Skin of body (tissue), 1 donor: ENCODE measurements at regions not wholly inside any gene's neighbourhood (a gene's known extent, or its start where the extent isn't known, plus 50 kb on each side); places are given as distances from the start of the nearest gene placed in this dataset.

Experiments used
- DNase-seq: peaks from one replicate; lab custom pipeline; 2025; lab: John Stamatoyannopoulos, UW

DNA sequence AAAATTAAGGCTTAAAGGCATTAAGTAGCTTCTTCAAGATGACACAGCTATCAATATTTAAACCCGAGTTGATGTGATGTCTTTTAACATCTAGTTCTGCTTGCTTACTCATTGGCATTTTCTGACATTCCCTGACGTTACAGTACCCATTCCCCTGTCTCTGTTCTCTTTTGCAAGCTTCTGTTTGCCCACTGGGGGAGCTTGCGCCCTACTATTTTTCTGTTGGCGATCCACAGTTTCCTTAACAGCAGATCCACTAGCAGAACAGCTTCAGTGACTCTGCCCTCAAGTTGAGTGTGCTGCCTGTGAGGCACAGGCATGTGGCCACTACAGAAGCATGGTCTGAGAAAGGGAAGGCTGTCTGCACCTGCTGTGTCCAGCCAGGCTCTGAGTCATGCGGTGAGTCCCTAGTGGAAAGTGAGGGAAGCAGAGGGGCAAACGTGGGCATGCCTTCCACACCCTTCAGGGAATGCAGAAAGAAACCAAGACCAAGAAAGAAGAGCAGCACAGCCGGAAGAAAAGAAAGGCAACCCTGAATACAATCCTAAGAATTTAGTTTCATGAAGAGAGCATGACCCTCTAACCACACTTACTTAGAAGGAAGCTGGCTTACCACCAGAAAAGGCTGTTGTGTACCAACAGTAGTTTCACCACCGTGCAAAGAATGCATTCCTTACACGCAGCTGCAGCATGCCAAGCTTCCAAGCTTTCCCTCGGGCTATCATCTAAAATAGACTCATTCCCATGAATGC is 97.7 kb upstream of the VGLL2 start:
- no peak for DNase-seq

DNA sequence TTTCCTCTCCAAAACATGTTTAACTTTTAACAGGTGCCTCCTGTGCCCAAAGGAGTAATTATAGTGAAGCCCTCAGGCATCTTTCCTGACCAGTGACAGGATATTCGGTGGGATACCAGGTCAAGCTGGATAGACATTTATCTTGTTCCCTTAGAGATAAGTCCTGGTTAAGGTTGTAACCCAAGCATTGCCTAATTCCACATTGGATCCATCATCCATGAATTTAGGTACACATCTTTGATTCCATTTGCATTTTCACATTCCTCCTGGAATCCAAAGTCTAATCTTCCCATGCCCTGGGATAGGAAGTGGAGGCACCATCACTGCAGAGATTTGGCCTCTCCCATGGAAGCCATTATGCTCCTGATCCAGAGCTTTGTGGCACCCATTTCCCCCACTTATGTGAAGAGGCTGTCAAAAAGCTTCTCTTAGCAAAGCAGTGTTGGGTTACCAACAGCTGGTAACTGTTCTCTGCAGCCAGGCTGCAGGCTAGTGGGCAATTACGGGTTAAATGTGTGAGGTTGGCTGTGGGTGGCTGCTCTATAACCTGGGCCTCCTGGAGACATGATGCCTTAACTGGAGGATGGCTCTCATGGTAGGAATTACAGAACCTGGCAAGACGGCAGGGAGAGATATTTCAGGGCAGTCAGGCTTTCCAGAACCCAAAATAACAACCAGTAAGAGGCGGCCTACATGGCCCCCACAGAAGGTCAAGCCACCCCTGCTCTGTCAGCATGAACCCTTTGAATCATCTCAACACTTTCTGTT is 96.9 kb upstream of the VGLL2 start:
- no peak for DNase-seq

DNA sequence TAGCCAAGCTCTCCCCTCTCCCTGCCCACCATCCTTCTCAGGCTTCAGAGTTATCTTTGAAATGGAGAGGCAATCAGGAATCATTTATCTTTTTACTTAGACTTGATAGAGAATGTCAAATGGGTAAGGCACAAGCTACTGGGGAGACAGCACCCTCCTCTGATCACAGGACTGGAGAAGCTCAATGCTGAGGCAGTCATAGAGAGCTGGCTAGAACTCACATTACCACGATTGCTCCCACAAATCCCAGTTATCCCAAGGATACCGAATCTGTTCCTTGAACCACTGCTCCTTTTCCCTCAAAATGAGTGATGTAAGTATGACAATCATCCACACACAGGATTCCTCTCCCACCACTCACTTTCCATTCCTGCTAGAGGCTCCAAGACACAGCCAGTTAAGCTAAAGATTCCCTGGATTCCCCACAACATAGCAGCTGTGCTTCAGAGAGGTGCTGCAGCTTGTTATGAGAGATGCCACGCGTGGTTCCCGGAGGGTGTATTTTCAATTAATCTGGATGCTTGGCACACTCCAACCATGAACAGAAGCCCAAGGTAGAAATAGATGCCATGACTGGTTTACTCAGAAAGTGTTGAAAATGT is 96.2 kb upstream of the VGLL2 start:
- no peak for DNase-seq

DNA sequence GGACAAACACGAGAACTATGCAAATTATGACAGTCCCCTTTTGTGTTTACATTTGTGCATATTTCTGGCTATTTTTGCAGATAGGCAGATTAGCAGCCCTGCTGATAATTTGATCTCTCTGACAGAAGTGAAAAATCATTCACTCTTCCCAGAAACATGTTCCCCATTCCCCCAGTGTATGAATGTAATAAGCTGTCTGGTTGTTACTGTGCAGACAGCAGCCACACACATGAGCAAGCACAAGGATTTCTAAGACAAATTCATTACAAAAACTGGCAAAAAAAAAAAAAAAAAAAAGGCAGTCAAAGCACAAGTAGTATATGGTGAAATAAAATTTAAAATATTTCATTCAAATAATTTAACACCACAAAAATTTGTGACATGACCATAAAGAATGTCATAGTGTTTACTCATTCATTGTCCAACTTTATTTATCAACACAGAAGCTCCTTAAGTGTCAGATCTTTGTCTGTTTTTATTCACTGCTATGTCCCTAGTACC is 95.5 kb upstream of the VGLL2 start:
- no peak for DNase-seq

DNA sequence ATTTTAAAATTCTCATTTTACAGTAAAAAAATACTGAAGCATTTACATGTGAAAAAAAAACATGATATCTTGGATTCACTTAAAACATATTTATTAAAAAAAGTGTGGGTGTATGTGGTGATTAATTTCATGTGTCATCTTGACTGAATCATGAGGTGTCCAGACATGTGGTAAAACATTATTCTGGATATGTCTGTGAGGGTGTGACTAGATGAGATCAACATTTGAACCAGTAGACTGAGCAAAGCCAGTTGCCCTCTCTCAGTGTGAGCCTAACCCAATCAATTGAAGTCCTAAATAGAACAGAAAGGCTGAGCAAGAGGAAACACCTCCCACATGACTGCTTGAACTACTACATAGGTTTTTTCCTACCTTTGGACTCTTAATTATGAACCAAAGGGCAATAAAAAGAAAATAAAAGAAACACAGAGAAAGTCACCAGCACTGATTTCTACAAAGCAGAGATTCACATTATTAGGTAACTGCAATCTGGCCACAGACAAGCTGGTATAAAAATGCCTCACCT is 90.5 kb upstream of the VGLL2 start:
- DNase-seq = no peak

DNA sequence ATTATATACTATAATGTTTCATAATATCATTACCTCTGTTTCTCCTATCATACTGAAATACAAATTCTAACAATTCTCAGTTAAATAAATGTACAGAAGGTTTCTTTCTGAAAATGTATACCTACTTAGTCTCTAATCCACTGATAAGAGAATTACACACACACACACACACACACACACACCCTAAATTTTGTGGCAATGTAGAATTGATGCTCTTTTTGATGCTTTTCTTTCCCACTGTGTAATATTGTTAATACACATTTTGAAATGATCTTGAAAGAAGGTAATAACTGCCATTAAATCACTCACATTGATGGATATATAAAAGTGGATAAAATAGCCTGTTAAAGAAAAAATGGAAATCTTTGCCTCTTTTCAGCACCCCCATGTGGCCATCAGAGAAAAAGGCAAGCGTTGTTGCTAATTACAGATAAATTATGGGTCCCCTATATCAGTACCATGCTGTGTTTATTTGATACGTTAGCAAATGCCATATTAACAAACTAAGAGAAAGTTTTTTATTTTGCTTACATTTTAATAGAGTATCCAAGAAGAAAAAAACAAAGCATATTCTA is 76.6 kb upstream of the VGLL2 start:
- DNase-seq = no peak

DNA sequence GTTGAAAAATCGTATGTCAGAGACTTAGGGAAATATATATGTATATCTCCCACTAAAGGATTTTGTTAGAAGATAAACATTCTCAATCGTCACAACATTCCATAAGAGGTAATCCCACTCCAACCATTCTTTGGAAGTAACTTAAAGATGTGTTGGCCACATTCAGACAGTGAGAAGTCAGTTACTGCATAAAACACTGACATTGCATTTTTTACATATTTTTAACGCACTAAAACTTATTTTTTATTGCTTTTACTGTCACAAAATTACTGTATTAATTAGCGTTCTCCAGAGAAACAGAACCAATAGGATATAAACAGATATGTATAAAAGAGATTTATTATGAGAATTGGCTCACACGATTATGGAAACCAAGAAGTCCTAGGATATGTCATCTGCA is 74.3 kb upstream of the VGLL2 start:
- no peak for DNase-seq

DNA sequence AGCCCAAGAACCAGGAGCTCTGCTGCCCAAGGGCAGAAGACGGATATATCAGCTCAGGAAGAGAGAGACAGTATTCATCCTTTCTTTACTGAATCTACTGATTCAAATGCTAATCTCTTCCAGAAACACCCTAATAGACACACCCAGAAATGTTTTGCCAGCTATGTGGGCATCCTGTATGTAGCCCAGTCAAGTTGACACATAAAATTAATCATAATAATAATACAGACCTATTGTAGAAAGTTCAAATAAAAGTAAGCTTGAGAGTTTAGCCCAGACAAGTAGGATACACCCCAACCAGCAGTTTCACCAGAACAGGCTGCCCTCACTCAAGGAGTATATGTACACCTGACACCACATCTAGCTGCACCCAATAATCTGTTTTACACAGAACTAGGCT is 73.9 kb upstream of the VGLL2 start:
- DNase-seq = no peak

DNA sequence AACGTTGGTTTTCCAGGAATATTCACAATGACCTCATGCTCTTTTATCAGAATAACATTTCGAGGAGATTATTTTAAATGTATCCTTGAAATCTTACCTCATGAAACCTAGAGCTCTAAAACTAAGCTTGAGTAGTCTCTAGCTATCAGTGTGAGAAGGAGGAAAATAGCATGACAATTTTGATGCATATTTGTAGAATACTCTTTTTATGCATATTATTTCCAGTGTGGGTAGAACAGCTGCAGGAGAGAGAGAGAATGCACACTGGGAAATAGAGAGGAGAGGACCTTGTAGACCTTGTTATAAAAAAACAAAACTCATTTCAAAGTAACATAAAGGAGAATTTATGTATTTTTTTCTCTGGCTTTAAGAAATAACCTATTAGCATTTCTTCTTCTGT is 71.1 kb upstream of the VGLL2 start:
- DNase-seq = no peak

DNA sequence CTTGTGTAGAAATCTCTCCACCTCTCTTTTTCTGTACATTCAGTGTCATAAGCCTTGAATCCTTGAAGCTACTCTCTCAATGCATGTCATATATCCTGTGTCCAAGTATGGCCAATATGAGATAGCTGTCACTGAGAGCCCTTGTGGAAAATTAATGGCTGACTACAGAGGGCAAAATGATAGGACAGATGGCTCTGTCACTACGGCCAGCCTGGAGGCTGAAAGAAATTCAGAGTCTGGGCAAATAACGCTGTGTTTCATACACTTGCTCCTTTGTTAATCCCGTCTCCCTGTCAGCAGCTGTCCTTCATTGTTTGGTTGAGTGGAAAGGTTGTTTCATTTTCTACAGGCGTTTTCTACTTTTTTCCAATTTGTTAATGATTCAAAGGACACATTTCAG is 70.4 kb upstream of the VGLL2 start:
- DNase-seq = no peak

DNA sequence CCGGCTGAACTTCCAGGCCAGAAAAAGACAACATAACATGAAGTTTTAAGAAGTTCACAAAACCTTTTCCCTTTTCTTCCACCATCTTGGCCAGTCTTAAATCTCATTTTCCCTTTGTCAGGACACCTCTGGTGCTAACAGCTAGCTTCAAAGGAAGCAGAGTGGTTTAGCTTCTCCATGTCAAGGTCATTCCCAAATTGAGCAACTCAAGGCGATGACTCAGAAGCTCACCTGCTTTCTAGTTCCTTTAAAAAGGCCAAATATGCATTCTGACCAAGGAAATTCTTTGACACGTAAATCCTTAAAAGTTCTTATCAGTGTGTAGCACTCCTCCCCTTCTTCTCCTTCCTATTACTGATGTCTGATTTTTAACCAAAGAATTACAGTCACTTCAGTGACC is 69.6 kb upstream of the VGLL2 start:
- no peak for DNase-seq

DNA sequence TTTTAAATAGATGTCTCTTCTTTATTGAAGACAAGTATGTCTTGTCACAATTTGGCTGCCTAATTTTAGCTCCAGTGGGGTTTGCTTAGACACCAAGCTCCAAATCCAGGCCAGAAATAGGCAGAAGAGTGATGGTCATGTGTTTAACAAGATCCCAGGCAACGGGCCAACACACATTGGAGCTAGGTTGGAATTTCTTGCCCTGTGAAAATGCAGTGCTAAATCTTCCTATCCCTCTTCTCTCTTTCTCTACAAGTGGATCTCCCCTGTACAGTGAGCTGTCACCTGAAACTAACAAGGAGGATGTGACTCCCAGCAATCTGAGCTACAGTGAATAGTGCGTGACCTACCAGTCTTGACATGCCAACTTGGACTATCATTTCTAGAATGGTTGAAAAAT is 65.3 kb upstream of the VGLL2 start:
- DNase-seq = no peak

DNA sequence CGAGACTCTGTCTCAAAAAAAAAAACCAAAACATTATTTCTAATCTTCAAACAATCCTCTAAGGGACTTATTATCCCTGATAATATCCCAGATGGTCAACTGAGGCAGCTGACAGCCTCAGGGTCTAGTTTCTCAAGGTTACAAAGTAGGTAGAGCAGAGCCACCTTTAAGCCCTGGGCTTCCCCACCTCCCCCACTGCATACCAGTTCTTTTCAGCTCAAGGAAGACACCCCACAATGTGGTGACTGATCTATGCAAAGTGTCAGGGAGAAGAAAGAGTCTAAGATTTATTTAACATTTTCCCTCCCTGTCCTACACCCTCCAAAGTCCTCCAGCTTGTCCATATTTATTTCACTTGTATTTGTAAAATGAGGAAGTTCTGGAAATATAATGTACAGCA is 60.5 kb upstream of the VGLL2 start:
- DNase-seq = no peak

DNA sequence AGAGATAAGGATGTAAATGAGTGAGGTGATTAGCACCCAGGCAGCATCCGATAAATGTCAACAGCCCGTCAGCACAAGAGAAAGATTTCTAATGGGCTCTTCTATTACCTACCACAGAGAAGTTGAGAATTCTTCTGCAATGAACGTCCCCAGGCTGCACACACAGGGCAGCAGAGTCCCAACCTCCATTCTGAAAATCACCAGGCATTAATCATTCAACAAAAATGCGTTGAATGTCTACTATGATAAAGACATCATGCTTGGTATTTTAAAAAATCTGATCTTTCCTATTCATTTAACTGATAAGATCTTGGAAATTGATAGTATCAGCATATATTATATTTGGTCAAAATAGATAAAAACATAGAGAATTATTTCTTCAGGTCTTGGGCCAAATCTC is 59.5 kb upstream of the VGLL2 start:
- DNase-seq = no peak

DNA sequence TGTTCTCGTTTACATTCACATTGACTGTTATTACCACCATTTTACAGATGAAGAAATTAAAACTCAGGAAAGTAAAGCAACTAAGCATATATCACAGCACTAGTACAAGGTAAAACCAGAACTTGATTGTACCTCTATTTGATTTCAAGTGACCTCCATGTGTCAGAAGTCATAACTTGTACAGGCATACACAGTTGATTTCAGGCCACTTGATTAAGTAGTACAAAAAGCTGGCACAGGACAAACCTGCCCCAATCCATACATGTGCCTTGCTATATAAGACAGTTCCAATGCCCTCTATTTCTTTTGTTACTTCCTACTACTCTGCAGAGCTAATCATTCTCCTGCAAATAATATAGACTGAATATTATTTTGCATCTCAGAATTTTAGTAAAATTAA is 58.8 kb upstream of the VGLL2 start:
- DNase-seq = no peak

DNA sequence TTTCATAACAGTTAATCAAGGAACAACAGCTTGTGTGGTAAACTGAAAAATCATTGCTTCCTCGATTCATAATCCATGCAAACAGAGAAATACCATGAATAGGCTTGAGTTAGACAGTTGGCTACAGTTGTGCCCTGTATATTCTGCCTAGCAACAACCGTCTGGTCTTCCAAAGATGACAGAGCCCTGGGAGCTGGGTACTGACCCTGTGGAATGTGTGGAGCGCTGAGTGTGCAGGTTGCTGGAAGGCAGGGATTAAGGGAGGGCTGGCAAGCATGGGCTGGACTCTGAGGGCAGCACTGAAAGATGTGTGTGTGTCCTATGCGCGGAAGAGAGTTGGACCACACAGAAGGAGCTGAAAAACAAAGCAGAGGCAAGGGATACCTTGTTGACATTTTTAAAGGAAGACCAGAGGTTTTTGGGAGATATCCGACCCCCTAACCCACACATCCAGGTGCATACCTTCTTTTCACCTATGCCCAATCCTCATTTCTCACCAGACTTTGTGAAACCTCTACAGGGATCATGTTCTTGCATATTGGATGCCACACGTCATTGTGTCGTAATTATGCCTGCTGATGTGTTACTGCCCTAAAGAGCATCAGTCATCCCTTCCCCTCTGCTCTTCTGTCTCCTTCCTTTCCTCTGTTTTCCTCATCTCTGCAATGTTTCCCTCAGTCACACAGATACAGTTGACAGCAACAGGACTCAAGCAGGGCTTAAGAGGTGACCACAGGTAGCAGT is 58.2 kb upstream of the VGLL2 start:
- no peak for DNase-seq

DNA sequence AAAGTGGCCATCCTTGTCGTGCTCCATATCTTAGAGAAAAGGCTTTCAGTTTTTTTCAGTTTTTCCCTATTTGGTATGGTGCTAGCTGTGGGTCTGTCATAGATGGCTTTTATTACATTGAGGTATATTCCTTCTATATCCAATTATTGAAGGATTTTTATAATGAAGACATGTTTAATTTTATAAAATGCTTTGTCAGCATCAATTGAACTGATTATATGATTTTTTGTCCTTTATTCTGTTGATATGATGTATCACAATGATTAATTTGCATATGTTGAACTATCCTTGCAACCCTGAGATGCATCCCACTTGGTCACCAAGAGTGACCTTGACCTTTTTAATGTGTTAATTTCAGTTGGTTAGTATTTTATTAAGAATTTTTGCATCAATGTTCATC is 55.1 kb upstream of the VGLL2 start:
- DNase-seq = no peak

DNA sequence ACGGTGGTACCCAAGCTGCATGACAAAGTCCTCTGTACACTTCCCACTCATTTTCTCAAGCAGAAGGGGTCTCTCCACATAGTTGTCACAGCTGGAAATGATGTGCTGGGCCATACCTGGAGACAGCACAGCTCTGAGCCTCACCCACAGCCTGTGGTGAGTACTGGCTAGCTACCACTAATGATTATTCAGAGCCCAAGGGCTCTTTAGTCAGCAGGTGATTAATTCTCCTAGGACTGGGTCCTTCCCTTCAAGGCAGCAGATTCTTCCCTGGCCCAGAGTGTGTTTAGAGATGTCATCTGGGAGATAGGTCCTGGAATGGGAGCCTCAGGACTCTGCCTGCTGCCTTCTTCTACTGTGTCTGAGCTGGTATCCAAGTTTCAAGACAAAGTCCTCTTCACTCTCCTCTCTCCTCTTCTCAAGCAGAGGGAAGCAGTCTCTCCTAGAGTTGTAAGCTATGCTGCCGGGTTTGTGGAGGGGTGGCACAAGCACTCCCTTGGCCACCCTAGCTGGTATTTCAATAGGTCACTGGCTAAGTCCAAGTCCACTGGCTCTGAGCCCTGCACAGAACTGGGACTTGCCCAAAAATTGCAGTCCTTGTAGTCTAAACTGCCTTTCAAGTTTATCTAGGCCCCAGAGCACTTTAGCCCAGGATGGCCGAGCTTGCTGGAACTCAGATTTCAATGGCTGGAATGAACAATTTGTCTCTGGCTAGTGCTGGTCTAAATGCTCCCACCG is 49.8 kb upstream of the VGLL2 start:
- DNase-seq = no peak
